ENCODE measurements at regions not wholly inside any gene's neighbourhood (a gene's known extent, or its start where the extent isn't known, plus 50 kb on each side); places are given as distances from the start of the nearest gene placed in this dataset.

DNA sequence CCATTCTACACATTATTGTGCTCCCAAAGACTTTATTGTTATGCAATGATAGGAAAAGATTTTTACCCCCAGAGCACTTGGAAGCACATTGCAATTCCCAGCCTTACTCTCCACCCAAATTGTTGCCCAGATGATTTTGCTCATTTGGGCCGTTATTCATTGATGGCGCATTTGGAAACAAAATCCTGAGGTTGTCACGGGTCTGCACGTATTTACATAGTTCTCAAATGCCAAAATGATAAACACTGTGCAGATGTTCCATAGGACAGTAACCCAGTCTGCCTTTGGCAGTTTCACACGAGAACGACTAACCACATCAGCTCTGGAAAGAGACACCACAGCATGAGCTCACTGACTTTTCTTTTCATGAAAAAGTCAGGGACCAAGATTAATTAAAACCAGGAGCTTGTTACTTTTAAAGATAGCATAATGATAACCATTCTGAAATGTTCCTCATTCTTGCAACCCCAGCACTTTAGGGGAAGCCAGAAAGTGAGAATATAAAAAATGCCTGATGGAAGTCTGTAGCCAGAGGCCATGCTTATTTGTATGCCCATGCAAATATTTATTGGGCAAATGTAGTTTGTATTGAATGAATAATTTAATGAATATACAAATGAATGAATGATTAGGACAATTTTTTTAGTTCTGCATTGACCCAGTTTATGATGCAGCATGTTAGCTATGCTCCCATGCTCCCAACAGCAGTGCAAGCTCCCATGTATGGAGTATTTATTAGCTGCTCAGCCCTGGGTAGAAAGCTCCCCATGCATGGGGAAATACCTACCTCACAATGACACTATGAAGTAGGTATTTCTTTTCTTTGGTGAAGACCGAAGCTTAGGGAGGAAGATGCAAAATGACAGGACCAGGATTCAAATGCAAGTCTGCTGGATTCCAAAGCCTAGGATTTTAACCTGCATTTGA, 84.6 kb downstream of the MAIP1 start:
- TF ChIP-seq, protein P1, sequence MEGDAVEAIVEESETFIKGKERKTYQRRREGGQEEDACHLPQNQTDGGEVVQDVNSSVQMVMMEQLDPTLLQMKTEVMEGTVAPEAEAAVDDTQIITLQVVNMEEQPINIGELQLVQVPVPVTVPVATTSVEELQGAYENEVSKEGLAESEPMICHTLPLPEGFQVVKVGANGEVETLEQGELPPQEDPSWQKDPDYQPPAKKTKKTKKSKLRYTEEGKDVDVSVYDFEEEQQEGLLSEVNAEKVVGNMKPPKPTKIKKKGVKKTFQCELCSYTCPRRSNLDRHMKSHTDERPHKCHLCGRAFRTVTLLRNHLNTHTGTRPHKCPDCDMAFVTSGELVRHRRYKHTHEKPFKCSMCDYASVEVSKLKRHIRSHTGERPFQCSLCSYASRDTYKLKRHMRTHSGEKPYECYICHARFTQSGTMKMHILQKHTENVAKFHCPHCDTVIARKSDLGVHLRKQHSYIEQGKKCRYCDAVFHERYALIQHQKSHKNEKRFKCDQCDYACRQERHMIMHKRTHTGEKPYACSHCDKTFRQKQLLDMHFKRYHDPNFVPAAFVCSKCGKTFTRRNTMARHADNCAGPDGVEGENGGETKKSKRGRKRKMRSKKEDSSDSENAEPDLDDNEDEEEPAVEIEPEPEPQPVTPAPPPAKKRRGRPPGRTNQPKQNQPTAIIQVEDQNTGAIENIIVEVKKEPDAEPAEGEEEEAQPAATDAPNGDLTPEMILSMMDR (IDR thresholded peaks at IDR 0.05; ENCODE audit: low read depth, low read length), result no peak

DNA sequence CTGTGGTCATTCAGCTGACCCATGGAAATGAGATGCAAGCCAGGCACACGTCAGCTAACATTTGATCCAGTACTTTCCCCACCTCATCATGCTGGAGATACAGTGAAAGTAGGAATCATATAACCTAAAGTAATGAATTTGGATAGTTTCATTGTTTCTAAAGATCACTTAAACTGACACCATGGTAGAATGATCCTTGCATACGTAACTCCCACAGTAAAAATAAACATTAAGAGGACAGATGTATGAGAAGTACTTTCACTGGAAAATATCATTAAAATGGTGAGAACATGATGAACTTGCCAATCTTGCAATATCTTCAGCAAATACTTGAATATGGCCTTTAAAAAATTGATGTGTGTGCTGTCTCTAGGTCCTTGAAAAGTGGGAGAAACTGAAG, 85.4 kb downstream of the MAIP1 start:
- no peak overlapping the region for H3K4me3 ChIP-seq
- TF ChIP-seq, protein P1 (IDR thresholded peaks at IDR 0.05; ENCODE audit: low read depth, low read length), result no peak
- no peaks in the 10 kb centered on the region for H3K36me3 ChIP-seq
- no peak overlapping the region for H3K27ac ChIP-seq
- H3K27me3 ChIP-seq, result no peaks in the 10 kb centered on the region
- no peak for DNase-seq (ENCODE audit: low read depth in 1 of 2, low spot score in 1 of 2)
- peaks cover 3% of the 10 kb centered on the region for H3K9me3 ChIP-seq (ENCODE audit: low read depth)
- H3K4me1 ChIP-seq (ENCODE audit: low read depth), result no peaks in the 10 kb centered on the region

More for the DNA sequence above, 84.6 kb downstream of the MAIP1 start:
- H3K9me3 ChIP-seq (ENCODE audit: low read depth), result peaks cover 1% of the 10 kb centered on the region
- no peak overlapping the region for H3K27ac ChIP-seq
- no peaks in the 10 kb centered on the region for H3K4me1 ChIP-seq (ENCODE audit: low read depth)
- no peaks in the 10 kb centered on the region for H3K27me3 ChIP-seq
- H3K4me3 ChIP-seq, result no peak overlapping the region
- peak in 1 of 2 donors; percentile 71 for DNase-seq (ENCODE audit: low read depth in 1 of 2, low spot score in 1 of 2)
- H3K36me3 ChIP-seq, result no peaks in the 10 kb centered on the region

DNA sequence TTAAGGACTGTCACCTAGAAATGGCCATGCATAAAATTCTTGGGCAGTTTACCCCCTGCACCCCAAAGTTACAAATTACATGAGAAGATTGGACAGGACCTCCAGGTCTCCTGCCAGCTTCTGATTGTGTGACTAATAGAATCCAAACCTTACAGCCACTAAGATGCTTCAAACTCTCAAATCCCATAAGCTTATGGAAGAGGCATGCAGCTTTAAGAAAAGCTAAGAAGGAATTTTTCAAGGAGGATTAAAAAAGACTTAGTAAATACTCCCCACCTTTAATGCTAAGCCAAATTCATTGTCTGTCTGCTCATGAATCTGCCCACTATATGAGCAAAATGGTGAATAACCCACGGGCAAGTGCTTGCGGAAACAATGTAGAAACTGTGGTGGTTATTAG, 86.3 kb downstream of the MAIP1 start:
- Histone ChIP-seq H3K4me3 (no peak overlapping the region), H3K36me3 (no peaks in the 10 kb centered on the region), H3K9me3 (ENCODE audit: low read depth) (peaks cover 3% of the 10 kb centered on the region), H3K27me3 (no peaks in the 10 kb centered on the region), H3K4me1 (ENCODE audit: low read depth) (no peaks in the 10 kb centered on the region), H3K27ac (no peak overlapping the region)
- TF ChIP-seq, protein P1 (IDR thresholded peaks at IDR 0.05; ENCODE audit: low read depth, low read length), result no peak
- no peak for DNase-seq (ENCODE audit: low read depth in 1 of 2, low spot score in 1 of 2)

DNA sequence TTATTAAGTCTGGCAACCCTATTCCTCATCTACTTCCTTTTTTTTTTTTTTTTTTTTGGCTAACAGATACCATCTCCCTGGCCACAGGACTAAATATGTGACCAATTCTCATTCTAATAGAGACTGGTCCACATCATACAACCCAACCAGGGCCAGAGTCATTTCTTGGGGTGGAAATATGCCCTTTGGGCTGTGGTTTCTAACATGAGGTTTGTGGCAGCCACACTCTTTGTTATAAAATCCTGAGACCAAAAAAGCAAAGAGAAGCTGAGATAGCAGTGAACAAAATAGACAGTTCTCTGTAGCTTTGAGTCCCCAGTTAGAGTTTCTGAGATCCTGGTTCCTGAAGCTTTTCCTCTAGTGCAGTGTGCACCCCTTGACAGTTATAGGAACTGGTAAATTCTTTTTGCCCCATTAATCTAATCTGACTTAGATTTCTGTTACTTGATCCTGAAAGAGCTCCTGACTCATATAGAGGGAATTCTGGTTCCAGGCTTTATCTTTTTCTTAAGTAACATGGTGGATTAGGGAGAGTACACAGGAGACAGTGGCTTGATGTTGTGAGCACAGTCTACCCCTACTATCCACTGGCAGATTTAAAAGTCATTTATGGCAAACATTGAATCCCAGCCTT, 86.8 kb downstream of the MAIP1 start:
- no peak overlapping the region for H3K27ac ChIP-seq
- H3K4me1 ChIP-seq (ENCODE audit: low read depth), result no peaks in the 10 kb centered on the region
- H3K9me3 ChIP-seq (ENCODE audit: low read depth), result peaks cover 3% of the 10 kb centered on the region
- H3K4me3 ChIP-seq, result no peak overlapping the region
- peak in 1 of 2 donors; percentile 72 for DNase-seq (ENCODE audit: low read depth in 1 of 2, low spot score in 1 of 2)
- H3K27me3 ChIP-seq, result no peaks in the 10 kb centered on the region
- TF ChIP-seq, protein P1 (IDR thresholded peaks at IDR 0.05; ENCODE audit: low read depth, low read length), result no peak
- H3K36me3 ChIP-seq, result no peaks in the 10 kb centered on the region

DNA sequence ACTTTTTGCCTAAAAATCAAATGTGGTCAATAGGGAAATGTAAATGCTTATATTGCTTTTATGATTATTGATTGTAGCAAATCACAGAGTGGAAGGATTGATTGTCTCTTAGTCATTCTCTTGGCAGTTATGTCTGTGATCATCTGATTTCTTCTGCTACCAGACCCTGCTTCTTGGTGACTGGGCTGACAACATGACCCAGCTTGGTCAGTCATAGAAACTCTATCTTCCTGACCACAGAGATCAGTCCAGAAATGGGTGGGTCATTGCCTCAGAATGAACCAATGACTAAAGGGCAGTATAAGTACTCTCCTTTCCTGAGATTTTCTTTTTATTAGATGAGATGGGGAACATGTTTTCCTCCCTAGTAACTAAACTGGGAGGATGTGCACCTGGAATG, 87.6 kb downstream of the MAIP1 start:
- Histone ChIP-seq H3K4me3 (no peak overlapping the region), H3K27ac (no peak overlapping the region), H3K9me3 (ENCODE audit: low read depth) (peaks cover 3% of the 10 kb centered on the region), H3K27me3 (no peaks in the 10 kb centered on the region), H3K4me1 (ENCODE audit: low read depth) (no peaks in the 10 kb centered on the region), H3K36me3 (no peaks in the 10 kb centered on the region)
- TF ChIP-seq, protein P1 (IDR thresholded peaks at IDR 0.05; ENCODE audit: low read depth, low read length), result no peak
- DNase-seq (ENCODE audit: low read depth in 1 of 2, low spot score in 1 of 2), result peak in 1 of 2 donors; percentile 30
